ENCODE measurements at regions not wholly inside any gene's neighbourhood (a gene's known extent, or its start where the extent isn't known, plus 50 kb on each side); places are given as distances from the start of the nearest gene placed in this dataset.

DNA sequence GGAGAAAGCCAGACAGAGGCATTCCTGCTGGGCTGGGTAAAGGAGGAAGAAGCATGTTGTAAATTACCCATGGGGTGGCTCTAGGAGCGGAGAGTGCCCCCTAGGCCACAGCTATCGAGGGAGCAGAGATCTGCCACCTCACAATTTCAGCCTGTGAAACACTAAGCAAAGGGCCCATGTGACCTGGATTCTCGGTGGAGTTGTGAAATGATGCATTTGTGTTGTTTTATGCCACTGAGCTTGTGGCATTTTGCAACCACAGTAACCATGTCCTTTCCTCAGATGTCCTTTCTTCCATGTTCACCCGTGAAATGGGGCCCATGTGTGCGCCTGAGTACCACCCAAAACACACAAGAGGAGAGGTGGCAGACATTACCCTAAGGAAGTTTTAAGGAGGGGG, 159.3 kb downstream of the SYK start:
- TF ChIP-seq EP300 (IDR thresholded peaks at IDR 0.05) (no peak), POLR2A (IDR thresholded peaks at IDR 0.05) (no peak)
- TF ChIP-seq, protein P1, sequence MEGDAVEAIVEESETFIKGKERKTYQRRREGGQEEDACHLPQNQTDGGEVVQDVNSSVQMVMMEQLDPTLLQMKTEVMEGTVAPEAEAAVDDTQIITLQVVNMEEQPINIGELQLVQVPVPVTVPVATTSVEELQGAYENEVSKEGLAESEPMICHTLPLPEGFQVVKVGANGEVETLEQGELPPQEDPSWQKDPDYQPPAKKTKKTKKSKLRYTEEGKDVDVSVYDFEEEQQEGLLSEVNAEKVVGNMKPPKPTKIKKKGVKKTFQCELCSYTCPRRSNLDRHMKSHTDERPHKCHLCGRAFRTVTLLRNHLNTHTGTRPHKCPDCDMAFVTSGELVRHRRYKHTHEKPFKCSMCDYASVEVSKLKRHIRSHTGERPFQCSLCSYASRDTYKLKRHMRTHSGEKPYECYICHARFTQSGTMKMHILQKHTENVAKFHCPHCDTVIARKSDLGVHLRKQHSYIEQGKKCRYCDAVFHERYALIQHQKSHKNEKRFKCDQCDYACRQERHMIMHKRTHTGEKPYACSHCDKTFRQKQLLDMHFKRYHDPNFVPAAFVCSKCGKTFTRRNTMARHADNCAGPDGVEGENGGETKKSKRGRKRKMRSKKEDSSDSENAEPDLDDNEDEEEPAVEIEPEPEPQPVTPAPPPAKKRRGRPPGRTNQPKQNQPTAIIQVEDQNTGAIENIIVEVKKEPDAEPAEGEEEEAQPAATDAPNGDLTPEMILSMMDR (IDR thresholded peaks at IDR 0.05) = no peak
